K562 (cell line): ENCODE measurements at regions not wholly inside any gene's neighbourhood (a gene's known extent, or its start where the extent isn't known, plus 50 kb on each side); places are given as distances from the start of the nearest gene placed in this dataset.

Experiments used
- ATAC-seq: fragments of 200-7000 bp; cut with Tn5 transposase; 3 replicates; pipeline ENCODE4 v1.9.1; 2020; ENCODE audit warnings: moderate library complexity
- BruUV-seq: library from RNA; stranded (reverse); fragments of 400-500 nt; replicated peaks from 2 replicates; lab custom pipeline; 2021; lab: Mats Ljungman, UMichigan
- CTCF ChIA-PET: fragments of 300-600 bp; formaldehyde crosslinking; extraction: SDS; loops from one replicate; lab custom pipeline; 2021; ENCODE audit warnings: low intra/inter-chr PET ratio; lab: Yijun Ruan, JAX
- POLR2A ChIA-PET: fragments of 300-600, 350-650 bp; sonication (Branson Sonifier 250); formaldehyde crosslinking; extraction: SDS; loops from one replicate; lab custom pipeline; 2021; ENCODE audit warnings: antibody characterized with exemption, inconsistent platforms; lab: Yijun Ruan, JAX
- DNase-seq, 4 experiments: peaks; one replicate each; pipeline versions ENCODE4 v3.0.0 to v3.0.0-alpha.2; 2011 to 2018; ENCODE audit warnings: low spot score in 3 of 4, mixed read lengths in 3 of 4; ENCODE audit errors: extremely low read depth in 1 of 4
- FAIRE-seq: peaks from 2 replicates; lab custom pipeline; 2011; peaks lifted over from hg19 to GRCh38; lab: Jason Lieb, UNC
- H2AFZ ChIP-seq: 2 replicates; pipeline ENCODE4 v1.6.0; 2011; ENCODE audit warnings: low read depth, low read length, control low read depth, inconsistent platforms
- H3K27ac ChIP-seq: fragments of 200-600 bp; 3 replicates; pipeline ENCODE4 v1.8.0; 2011; ENCODE audit warnings: low read depth, mild to moderate bottlenecking, control low read depth, inconsistent platforms, low read length, moderate library complexity, mixed read lengths; ENCODE audit errors: extremely low read depth
- H3K27me3 ChIP-seq, 2 experiments: fragments of 300-600 bp in 1 of 2; 2 replicates in 1 of 2; 3 replicates in 1 of 2; pipeline versions ENCODE4 v1.6.0 to v1.8.0; 2011; ENCODE audit warnings: inconsistent platforms in 2 of 2, low read length in 2 of 2, mild to moderate bottlenecking in 1 of 2, mixed read lengths in 1 of 2, moderate library complexity in 1 of 2; ENCODE audit not compliant: control insufficient read depth in 2 of 2, insufficient read depth in 2 of 2
- H3K36me3 ChIP-seq: fragments of 300-600 bp; 3 replicates; pipeline ENCODE4 v1.8.0; 2011; ENCODE audit warnings: mild to moderate bottlenecking, low read length, inconsistent platforms; ENCODE audit not compliant: control insufficient read depth, insufficient read depth
- H3K4me1 ChIP-seq, 2 experiments: fragments of 200-600 bp in 1 of 2; replicated peaks in 1 of 2; 2 replicates in 1 of 2; 3 replicates in 1 of 2; pipeline versions ENCODE4 v1.5.1 to v1.8.0; 2011; ENCODE audit warnings: inconsistent platforms in 2 of 2, low read length in 2 of 2, mild to moderate bottlenecking in 1 of 2, mixed read lengths in 1 of 2, moderate library complexity in 1 of 2; ENCODE audit not compliant: control insufficient read depth in 2 of 2, insufficient read depth in 2 of 2
- H3K4me2 ChIP-seq: 2 replicates; pipeline ENCODE4 v1.6.1; 2011; ENCODE audit warnings: low read length, control low read depth, inconsistent platforms, mixed read lengths; ENCODE audit not compliant: insufficient read depth
- H3K4me3 ChIP-seq: fragments of 200-600 bp; sonication (generic), shearing (Covaris generic); 2 replicates; pipeline ENCODE4 v1.5.1; 2016; ENCODE audit warnings: control low read depth, inconsistent platforms
- H3K79me2 ChIP-seq: fragments of 200-600 bp; 3 replicates; pipeline ENCODE4 v1.8.0; 2011; ENCODE audit warnings: low read length, inconsistent platforms; ENCODE audit not compliant: control insufficient read depth, insufficient read depth
- H3K9ac ChIP-seq, 2 experiments: 2 replicates each; pipeline versions ENCODE4 v1.6.0 to v1.6.1; 2011; ENCODE audit warnings: low read depth in 2 of 2, low read length in 2 of 2, control low read depth in 1 of 2, inconsistent platforms in 1 of 2, mild to moderate bottlenecking in 1 of 2, mixed read lengths in 1 of 2; ENCODE audit not compliant: insufficient read depth in 1 of 2
- H3K9me1 ChIP-seq: one replicate; pipeline ENCODE4 v1.6.0; 2011; ENCODE audit warnings: inconsistent platforms, mild to moderate bottlenecking, low read length, moderate library complexity; ENCODE audit not compliant: control insufficient read depth, insufficient read depth
- H3K9me3 ChIP-seq: replicated peaks from 2 replicates; pipeline ENCODE4 v1.5.1; 2011; ENCODE audit warnings: low read depth, low read length, inconsistent platforms; ENCODE audit not compliant: control insufficient read depth, insufficient read depth
- H4K20me1 ChIP-seq: replicated peaks from 2 replicates; pipeline ENCODE4 v1.6.1; 2011; ENCODE audit warnings: low read length, inconsistent platforms, mixed read lengths; ENCODE audit not compliant: control insufficient read depth, insufficient read depth
- EGR1 ChIP-seq: fragments of 450-650 bp; conservative IDR thresholded peaks from 2 replicates; pipeline ENCODE4 v1.6.1; 2017; ENCODE audit warnings: mild to moderate bottlenecking
- GATAD2B ChIP-seq: fragments of 450-650 bp; IDR thresholded peaks from 2 replicates; pipeline ENCODE4 v1.6.1; 2017; ENCODE audit warnings: mild to moderate bottlenecking, borderline replicate concordance
- GTF2A2 ChIP-seq: IDR thresholded peaks from 2 replicates; pipeline ENCODE4 v1.6.1; 2016; ENCODE audit warnings: mild to moderate bottlenecking, missing genetic modification characterization, missing compliant biosample characterization
- HNRNPLL ChIP-seq: fragments of 200-400 bp; formaldehyde crosslinking; IDR thresholded peaks from 2 replicates; pipeline ENCODE4 v1.6.1; 2017; ENCODE audit warnings: low read length, low read depth, mild to moderate bottlenecking; ENCODE audit not compliant: poor library complexity, severe bottlenecking
- IFI16 ChIP-seq: fragments of 250-450 bp; sonication (Bioruptor Pico); IDR thresholded peaks from 2 replicates; pipeline ENCODE4 v2.1.2; 2022; ENCODE audit warnings: mild to moderate bottlenecking, inconsistent platforms
- KDM2B ChIP-seq: fragments of 250-450 bp; sonication (Bioruptor Pico); IDR thresholded peaks from 2 replicates; pipeline ENCODE4 v1.8.0; 2021; ENCODE audit warnings: mild to moderate bottlenecking, moderate library complexity
- LEF1 ChIP-seq: fragments of 450-650 bp; IDR thresholded peaks from 2 replicates; pipeline ENCODE4 v1.6.1; 2016; ENCODE audit warnings: mild to moderate bottlenecking
- MCM2 ChIP-seq: fragments of 450-650 bp; IDR thresholded peaks from 2 replicates; pipeline ENCODE4 v1.6.1; 2017; ENCODE audit warnings: low read depth, mild to moderate bottlenecking
- PURB ChIP-seq: sonication (generic); formaldehyde crosslinking; IDR thresholded peaks from 2 replicates; pipeline ENCODE4 v1.9.0; 2021; ENCODE audit warnings: low read depth, mild to moderate bottlenecking, missing genetic modification reagents
- YBX1 ChIP-seq: fragments of 450-650 bp; IDR thresholded peaks from 2 replicates; pipeline ENCODE4 v1.7.1; 2016; ENCODE audit warnings: mild to moderate bottlenecking
- ZFP1 ChIP-seq: fragments of 450-650 bp; formaldehyde crosslinking; IDR thresholded peaks from 2 replicates; pipeline ENCODE4 v1.4.0; 2020; ENCODE audit warnings: mild to moderate bottlenecking, mixed read lengths
- ZNF232 ChIP-seq: sonication (generic); formaldehyde crosslinking; IDR thresholded peaks from 2 replicates; pipeline ENCODE4 v1.8.0; 2022; ENCODE audit warnings: mild to moderate bottlenecking, missing genetic modification reagents
- ZNF324 ChIP-seq: fragments of 250-450 bp; sonication (Bioruptor Pico); IDR thresholded peaks from 2 replicates; pipeline ENCODE4 v1.4.0; 2020; ENCODE audit warnings: mild to moderate bottlenecking
- ZNF644 ChIP-seq: fragments of 200-800 bp; sonication (Bioruptor generic); IDR thresholded peaks from 2 replicates; pipeline ENCODE4 v1.6.1; 2016; ENCODE audit warnings: low read depth, missing genetic modification characterization, missing compliant biosample characterization
- WGBS: fragments of 100-300 bp; shearing (Covaris generic); methylation state at CpG from one replicate; pipeline ENCODE4 v1.1.6; 2016; ENCODE audit warnings: low coverage, mixed read lengths; ENCODE audit not compliant: insufficient coverage; ENCODE audit errors: missing lambda C conversion rate; 5-methylcytosine and 5-hydroxymethylcytosine counted together
- in situ Hi-C: fragments of 300-500 bp; cut with MboI; formaldehyde crosslinking; loops from 4 replicates; pipeline ENCODE4 v1.15.0; 2018; ENCODE audit warnings: inconsistent platforms, mixed read lengths
- intact Hi-C: fragments of 100-400 bp; cut with micrococcal nuclease; formaldehyde crosslinking; loops from 2 replicates; pipeline ENCODE4 v1.14.2; 2022
- TF ChIP-seq, protein P1 (sequence below), 2 experiments: fragments of 150-350 bp in 1 of 2; IDR thresholded peaks; 2 replicates each; pipeline ENCODE4 v1.6.1; 2012 to 2016; ENCODE audit warnings: low read depth in 2 of 2, low read length in 2 of 2, mild to moderate bottlenecking in 1 of 2, moderate library complexity in 1 of 2
- TF ChIP-seq, protein P2 (sequence below): sonication (generic); formaldehyde crosslinking; IDR thresholded peaks from 2 replicates; pipeline ENCODE4 v1.9.0; 2022; ENCODE audit warnings: mild to moderate bottlenecking, missing genetic modification reagents
- TF ChIP-seq, protein P3 (sequence below): fragments of 250-450 bp; sonication (Bioruptor Pico); IDR thresholded peaks from 2 replicates; pipeline ENCODE4 v1.5.0; 2021; ENCODE audit warnings: mild to moderate bottlenecking, moderate library complexity

DNA sequence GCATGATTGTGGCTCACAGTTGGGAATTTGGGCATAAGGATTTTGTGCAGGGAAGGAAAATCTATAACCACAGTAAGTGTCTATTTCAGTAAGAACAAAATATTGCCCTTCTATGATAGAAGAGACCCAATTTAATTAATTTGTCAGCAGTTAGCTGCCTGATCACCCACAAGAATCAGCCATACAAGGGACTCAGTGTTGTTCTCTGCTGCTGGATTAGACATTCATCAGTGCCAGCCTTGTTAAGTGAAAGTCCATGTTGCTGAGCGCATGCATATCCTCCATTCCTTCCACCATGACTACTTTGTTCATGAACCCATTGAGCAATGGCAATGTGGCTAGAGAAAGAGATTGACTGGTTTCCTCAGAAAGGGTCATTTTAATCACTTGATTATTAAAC is 125.3 kb upstream of the PDHA2 start:
- FAIRE-seq (no peak), DNase-seq (no peak), ATAC-seq (no peak)
- intact Hi-C loops: no loop called here
- WGBS: 0% methylated on average over 1 of the region's 1 CpG
- Histone ChIP-seq H3K27me3 (no peaks in the 10 kb centered on the region), H2AFZ (no peak overlapping the region), H3K36me3 (no peaks in the 10 kb centered on the region), H3K4me3 (no peak overlapping the region), H3K9ac (no peak overlapping the region), H3K79me2 (no peaks in the 10 kb centered on the region), H3K27ac (no peak overlapping the region), H3K4me1 (no peaks in the 10 kb centered on the region), H3K9me3 (no peaks in the 10 kb centered on the region), H4K20me1 (no peaks in the 10 kb centered on the region), H3K4me2 (no peak overlapping the region), H3K9me1 (no peaks in the 10 kb centered on the region)
- ChIA-PET CTCF (no interaction called here), POLR2A (no interaction called here)
- in situ Hi-C loops: no loop called here
- TF ChIP-seq GATAD2B (no peak), HNRNPLL (no peak), ZNF644 (no peak), GTF2A2 (tag) (no peak), EGR1 (no peak), ZFP1 (CRISPR knock-in tag) (no peak), ZNF324 (CRISPR knock-in tag) (no peak), YBX1 (no peak), KDM2B (CRISPR knock-in tag) (no peak), IFI16 (CRISPR knock-in tag) (no peak), ZNF232 (CRISPR knock-in tag) (no peak), PURB (CRISPR knock-in tag) (no peak), LEF1 (no peak), MCM2 (no peak)
- TF ChIP-seq, protein P1, sequence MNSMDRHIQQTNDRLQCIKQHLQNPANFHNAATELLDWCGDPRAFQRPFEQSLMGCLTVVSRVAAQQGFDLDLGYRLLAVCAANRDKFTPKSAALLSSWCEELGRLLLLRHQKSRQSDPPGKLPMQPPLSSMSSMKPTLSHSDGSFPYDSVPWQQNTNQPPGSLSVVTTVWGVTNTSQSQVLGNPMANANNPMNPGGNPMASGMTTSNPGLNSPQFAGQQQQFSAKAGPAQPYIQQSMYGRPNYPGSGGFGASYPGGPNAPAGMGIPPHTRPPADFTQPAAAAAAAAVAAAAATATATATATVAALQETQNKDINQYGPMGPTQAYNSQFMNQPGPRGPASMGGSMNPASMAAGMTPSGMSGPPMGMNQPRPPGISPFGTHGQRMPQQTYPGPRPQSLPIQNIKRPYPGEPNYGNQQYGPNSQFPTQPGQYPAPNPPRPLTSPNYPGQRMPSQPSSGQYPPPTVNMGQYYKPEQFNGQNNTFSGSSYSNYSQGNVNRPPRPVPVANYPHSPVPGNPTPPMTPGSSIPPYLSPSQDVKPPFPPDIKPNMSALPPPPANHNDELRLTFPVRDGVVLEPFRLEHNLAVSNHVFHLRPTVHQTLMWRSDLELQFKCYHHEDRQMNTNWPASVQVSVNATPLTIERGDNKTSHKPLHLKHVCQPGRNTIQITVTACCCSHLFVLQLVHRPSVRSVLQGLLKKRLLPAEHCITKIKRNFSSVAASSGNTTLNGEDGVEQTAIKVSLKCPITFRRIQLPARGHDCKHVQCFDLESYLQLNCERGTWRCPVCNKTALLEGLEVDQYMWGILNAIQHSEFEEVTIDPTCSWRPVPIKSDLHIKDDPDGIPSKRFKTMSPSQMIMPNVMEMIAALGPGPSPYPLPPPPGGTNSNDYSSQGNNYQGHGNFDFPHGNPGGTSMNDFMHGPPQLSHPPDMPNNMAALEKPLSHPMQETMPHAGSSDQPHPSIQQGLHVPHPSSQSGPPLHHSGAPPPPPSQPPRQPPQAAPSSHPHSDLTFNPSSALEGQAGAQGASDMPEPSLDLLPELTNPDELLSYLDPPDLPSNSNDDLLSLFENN (IDR thresholded peaks at IDR 0.05; ENCODE audit: low read depth in 2 of 2, low read length in 2 of 2): no peak
- TF ChIP-seq, protein P2, sequence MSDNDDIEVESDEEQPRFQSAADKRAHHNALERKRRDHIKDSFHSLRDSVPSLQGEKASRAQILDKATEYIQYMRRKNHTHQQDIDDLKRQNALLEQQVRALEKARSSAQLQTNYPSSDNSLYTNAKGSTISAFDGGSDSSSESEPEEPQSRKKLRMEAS (CRISPR knock-in tag): no peak
- TF ChIP-seq, protein P3, sequence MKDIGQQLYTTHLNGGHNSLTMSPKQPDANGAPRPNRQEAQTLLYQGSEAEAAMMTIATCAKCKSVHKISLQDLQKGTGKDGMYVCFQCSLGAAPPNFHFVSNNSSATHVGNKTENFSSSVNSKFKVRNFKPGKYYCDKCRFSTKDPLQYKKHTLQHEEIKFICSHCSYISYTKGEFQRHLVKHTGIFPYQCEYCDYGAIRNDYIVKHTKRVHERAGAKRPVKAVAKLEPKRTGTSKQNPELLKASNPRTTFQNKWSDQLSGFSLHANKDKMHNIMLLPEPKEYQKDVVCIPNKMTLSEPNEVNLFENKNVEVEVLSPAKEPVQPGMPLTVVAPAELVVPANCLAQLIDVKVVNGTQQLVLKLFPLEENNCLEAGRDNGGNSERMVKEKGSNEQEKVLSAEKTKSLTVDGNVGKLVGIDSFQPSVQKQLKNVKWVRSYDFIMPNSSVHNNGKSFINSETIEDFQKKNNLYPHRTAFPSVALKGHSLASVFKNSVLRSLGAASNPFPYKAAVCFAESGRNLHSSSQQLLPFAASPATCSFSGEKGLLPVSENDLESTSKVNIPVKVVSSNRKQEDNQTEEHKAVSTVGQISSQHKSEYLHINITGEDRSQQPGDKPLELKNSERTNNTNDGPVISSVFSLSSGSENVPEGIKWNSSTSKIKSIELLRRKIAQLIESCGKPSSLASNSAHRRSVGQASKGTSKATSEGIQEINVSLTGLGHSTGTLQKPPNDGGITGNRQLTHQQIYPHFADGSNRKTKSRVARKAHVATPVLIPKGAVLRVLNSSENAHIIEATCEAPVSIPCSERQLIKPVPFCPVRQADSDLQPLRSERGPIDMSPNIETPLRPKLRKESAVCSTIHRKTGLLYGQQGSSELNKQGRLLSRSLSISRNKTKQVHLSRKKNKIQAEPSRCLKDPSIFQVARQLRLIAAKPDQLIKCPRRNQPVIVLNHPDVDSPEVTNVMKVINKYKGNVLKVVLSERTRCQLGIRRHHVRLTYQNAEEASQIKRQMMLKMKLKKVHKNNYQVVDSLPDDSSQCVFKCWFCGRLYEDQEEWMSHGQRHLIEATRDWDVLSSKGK: no peak
- no TSS peak for BruUV-seq
